GM12874 (cell line): ENCODE measurements at regions not wholly inside any gene's neighbourhood (a gene's known extent, or its start where the extent isn't known, plus 50 kb on each side); places are given as distances from the start of the nearest gene placed in this dataset.

ENCODE experiments used
- CTCF ChIP-seq: IDR thresholded peaks from 2 replicates; pipeline ENCODE4 v1.5.1; 2011; ENCODE audit warnings: low read depth, mild to moderate bottlenecking, control low read depth, low read length, moderate library complexity; ENCODE audit not compliant: insufficient read depth

DNA sequence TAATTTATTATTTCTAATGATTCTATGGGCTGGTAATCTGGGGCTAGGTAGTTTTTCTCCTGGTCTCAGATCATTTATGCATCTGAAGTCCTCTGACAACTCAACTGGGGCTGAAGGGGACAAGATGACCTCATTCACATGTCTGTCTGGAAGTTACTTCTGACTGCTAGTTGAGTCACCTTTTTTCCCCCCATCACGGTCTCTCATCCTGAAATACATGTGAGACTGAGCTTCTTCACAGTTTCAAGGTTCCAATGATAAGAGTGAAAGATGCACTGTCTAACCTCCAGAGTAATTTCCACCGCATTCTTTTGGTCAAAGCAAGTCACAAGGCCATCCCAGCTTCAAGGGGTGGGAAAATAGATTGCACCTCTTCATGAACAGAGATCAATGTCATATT is 356.7 kb upstream of the RPS6KA3 start:
- no peak for TF ChIP-seq CTCF

GRCh38 chrX:20620306-20620705 is 353.6 kb upstream of the RPS6KA3 start:
- TF ChIP-seq CTCF: no peak

DNA sequence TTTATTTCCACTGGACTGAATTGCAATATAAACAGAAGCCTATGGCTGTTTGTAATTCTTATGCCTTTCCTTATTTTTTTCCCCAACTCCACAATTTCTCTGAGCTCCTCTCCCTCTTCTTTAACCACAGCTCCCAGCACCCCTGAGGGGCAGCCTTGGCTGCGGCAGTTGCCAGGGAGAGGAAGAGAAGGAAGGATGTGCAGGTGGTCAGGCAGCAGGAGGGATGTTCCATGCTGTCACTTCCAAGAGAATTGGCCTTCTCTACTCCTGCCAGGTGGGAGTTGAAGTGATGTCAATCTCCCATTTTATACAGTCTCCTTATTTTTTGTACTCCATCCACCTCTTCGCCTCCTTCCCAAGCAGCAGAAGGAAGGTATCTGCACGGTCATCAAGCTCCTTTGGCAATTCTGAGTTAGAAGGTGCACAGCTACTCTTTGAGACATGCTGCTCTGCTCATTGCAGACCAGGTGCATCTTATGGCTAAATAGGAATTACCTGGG is 343.3 kb upstream of the RPS6KA3 start:
- no peak for TF ChIP-seq CTCF

GRCh38 chrX:20606831-20607230 is 340.1 kb upstream of the RPS6KA3 start:
- TF ChIP-seq CTCF: no peak

DNA sequence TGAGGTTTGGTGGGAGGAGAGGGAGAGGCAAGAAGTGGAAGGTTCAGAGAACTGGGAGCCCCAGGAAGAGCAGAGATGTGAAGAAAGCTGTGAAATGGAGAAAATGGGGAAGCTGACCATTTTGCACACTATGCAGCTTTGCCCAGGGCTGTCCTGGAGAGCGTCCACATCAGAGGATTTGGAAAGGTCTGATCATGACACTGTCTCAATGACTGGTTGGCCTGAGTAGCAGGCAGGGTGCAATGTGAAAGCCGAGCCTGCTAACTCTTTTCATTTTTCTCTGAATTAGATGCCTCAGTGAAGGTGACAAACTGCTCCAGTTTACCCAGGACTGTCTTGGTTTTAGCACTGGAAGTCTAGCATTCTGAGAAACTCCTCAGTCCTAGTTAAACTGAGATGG is 330.1 kb upstream of the RPS6KA3 start:
- TF ChIP-seq CTCF: no peak

DNA sequence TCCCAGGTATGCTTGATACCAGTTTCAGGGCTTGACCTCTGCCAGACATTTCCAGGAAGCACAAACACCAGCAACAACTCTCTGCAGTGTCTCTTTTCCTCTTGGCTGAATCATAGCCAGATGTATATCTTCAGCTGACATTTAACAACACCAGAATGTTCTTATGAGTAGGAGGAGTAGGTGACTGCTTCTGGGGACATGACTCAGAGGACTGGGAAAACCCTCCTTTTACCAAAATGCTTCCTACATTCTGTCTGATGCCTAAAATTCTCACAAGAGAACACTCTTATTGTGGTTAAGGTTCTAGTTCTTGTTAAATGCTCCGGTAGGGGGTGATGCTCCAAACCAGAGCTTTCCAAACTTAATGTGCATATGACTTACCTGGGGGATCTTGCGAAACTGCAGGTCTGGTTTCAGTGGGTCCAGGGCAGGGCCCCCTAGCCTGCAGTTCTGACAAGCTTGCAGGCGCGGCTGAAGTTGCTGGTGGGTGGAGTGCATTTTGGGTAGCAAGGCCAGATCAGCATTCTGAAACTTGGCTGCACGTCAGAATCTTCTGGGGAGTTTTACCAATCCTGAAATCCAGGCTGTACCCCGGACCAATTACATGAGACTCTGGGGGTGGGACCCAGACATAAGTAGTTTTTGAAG is 329.3 kb upstream of the RPS6KA3 start:
- no peak for TF ChIP-seq CTCF

DNA sequence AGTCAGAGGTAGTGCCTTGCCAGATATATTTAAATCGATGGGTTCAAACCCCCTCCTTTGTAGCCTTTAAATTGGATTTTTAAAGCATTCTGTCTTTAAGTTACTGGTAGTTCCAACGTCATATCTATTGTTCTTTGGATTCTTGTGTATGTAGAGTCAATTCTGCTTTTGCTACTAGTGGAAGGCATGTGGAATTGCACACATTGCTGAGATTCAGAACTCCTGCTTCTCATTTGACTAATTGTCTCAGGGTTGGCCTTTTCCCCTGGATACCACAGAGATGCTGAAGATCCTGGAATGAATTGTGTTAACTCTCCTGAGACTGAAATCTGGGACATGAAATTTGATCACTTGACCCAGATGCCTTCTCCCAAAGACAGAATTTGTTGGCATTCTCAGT is 328.3 kb upstream of the RPS6KA3 start:
- TF ChIP-seq CTCF: no peak
